ENCODE measurements at regions not wholly inside any gene's neighbourhood (a gene's known extent, or its start where the extent isn't known, plus 50 kb on each side); places are given as distances from the start of the nearest gene placed in this dataset.

DNA sequence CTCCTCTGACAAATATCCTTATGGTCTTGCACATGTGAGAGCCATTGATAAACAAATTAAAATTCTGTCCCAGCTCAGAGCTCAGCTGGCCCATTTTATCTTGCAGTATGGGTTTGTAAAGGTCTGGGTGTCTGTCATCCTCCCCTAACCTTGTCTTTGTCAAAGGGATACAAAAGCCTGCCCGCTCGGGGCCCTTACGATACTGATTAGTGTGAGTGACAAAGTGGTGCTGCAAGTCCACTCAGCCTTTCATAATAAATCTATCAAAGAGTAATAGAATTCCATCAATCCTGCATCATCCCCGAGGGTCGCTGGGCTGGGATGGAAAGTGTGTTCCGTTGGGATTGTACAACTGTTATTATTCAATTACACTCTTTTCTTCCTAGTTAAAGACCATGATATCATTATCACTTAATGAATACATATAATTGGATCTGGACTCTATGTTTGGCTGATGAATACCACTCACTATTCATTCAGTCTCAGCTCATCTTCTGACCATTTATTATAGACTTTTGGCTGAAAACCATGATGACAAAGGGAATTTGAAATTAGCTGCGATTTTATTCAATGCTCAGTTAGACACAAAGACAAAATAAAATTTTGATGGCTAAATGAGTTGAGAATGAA is 122.5 kb upstream of the FOXD3 start:
- DNase-seq (ENCODE audit: low spot score), result no peak

GRCh38 chr1:63200676-63201075 is 121.7 kb upstream of the FOXD3 start:
- no peak for DNase-seq (ENCODE audit: low spot score)

DNA sequence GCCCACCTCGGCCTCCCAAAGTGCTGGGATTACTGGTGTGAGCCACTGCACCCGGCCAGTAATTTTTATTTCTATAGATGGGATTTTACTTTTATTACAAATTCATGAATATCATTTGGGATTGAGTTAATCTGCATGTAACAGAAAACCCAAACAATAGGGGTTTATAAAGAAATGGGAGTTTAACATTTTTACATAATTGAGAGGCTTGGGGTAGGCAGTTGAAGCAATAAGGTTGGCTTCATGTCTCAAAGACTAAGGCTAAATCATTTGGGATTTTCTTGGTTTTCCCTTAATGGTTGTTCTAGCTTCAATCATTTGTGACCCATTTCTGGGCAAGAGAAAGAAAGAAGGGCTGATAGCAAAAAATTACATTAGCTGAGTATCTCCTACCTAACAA is 118.7 kb upstream of the FOXD3 start:
- no peak for DNase-seq (ENCODE audit: low spot score)

GRCh38 chr1:63205776-63206175 is 116.6 kb upstream of the FOXD3 start:
- DNase-seq (ENCODE audit: low spot score), result no peak

- no peak for DNase-seq (ENCODE audit: low spot score)
Measured at GRCh38 chr1:63214553-63214952, 107.8 kb upstream of the FOXD3 start.

DNA sequence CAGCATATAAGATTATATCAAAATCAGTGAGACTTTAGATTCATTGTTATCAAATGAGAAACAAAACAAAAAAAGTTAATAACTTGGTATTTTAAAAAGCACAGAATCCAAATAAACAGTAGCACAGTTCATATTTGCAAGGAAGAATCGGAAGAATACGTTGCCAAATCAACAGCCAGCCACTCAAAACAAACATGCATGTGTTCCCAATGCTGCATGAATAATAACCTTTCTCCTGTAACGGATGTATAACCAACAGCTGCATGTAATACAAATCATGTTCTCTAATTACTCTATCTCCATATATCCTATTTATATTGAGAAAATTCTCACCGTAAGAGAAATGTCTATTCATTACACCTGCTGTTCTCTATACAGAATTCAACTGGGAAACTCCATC is 98.9 kb upstream of the FOXD3 start:
- DNase-seq (ENCODE audit: low spot score), result no peak

DNA sequence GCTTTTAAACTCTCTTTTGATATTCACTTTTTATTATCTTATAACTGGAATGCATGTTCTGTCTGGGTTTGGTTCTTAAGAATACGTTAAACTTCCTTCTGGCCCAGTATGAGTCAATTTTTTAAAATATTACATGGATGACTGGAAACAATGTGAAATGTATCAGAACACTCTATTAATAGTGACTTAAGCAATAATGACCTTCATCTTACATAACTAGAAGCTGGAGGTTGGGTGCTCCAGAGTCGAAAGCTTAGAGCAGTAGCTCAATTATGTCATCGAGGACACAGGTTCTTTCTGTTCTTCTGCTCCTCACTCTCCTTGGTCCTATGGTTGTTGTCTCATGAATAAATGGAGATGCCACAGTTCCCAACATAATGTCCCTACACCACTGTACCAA is 91.6 kb upstream of the FOXD3 start:
- DNase-seq (ENCODE audit: low spot score), result no peak

DNA sequence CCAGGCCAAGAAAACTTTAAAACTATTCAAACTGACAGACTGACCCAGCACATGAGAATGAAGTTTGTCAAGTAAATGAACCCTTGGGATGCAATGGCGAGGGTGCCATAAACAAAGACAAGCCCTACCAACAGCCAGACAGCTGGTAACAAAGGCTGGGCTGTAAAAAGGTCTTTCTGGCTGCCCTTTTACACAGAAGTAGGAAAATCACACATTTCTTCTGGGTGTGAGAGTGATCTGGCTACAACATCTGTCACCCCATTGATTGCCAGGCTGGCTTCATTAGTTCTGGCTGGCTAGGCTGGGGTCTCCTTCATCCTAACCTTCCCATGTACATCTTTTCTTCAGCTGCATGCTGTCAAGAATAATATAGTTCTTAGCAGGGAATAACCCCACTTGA is 83.6 kb upstream of the FOXD3 start:
- DNase-seq (ENCODE audit: low spot score), result no peak

- DNase-seq (ENCODE audit: low spot score), result no peak
Measured at GRCh38 chr1:63245186-63245585, 77.2 kb upstream of the FOXD3 start.

DNA sequence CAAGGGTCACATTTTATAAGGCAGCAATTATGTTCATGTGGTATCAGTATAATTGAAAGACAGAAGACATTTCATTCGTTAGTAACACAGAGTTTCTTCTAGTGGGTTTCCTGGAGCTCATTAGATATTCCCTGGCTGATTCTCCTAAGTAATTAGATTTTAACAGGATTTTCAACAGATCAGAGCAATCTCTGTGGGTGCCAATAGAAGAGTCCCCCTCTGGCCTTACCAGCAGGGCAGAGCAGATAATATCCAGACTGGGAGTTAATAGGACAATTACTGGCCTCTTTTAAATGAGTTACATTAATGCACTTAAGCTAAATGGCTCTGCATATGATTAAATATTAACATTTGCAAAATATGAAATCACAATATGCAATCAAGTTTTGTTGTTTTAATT is 74.2 kb upstream of the FOXD3 start:
- no peak for DNase-seq (ENCODE audit: low spot score)

DNA sequence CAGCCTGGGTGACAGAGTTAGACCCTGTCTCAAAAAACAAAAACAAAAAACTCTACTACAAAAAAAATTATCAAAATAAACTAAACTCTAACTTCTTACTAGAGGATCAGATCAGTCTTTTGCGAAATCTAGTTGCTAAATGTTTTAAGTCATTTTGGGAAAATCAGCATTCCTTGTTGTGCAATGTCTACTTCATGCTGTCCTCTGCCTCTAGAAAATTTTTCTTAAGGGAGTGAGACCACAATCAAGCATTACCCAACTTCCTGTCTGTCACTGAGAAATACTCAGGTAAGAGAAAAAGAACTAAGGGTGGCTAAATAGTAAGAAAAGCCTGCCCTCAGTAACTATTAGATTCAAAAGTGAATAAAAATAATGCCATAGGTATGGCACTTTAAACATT is 67.2 kb upstream of the FOXD3 start:
- DNase-seq (ENCODE audit: low spot score), result no peak

DNA sequence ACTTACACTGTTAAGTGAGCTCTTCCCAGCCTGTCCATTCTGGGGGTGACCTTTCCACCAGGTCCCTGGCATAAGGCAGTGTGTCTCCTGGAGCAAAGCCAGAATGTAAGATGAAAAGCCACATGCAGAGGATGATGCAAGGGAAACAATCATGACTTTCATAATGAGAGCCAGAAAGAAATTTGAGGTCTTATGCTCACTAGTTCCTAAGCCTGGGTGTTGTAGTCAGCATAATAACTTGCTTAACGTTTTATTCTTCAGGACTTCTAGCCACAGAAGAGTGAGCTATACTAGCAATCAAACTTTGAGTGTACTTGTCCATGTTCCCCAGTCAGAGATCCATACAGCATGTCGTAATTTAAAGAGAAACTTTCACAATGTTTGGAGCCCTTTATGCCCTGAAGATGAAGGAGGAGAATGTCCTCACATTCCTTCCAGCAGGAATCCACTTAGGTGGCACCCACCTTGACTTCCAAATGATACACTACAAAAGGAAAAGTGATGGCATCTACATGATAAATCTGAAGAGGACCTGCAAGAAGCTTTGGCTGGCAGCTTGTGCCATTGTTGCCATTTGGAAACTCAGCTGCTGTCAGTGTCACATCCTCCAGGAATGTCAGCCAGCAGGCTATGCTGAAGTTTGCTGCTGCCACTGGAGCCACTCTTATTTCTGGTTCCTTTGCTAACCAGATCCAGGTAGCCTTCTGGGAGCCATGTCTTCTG is 60.5 kb upstream of the FOXD3 start:
- peak; percentile 26 for DNase-seq (ENCODE audit: low spot score)

GRCh38 chr1:63262459-63262770 is 60.0 kb upstream of the FOXD3 start:
- DNase-seq (ENCODE audit: low spot score), result no peak

- DNase-seq (ENCODE audit: low spot score), result no peak
Measured at GRCh38 chr1:63264161-63264560, 58.2 kb upstream of the FOXD3 start.

GRCh38 chr1:63266857-63267256 is 55.5 kb upstream of the FOXD3 start:
- no peak for DNase-seq (ENCODE audit: low spot score)

- DNase-seq (ENCODE audit: low spot score), result no peak
Measured at GRCh38 chr1:63268876-63269275, 53.5 kb upstream of the FOXD3 start.

GRCh38 chr1:63269571-63269970 is 52.8 kb upstream of the FOXD3 start:
- no peak for DNase-seq (ENCODE audit: low spot score)
